SK-N-SH (cell line): ENCODE measurements at regions not wholly inside any gene's neighbourhood (a gene's known extent, or its start where the extent isn't known, plus 50 kb on each side); places are given as distances from the start of the nearest gene placed in this dataset.

Experiments
- CTCF ChIA-PET: fragments of 300-600, 350-600 bp; formaldehyde crosslinking; extraction: SDS; loops from one replicate; lab custom pipeline; 2021; lab: Yijun Ruan, JAX
- POLR2A ChIA-PET: fragments of 350-600 bp; sonication (Branson Sonifier 250); formaldehyde crosslinking; extraction: SDS; loops from one replicate; lab custom pipeline; 2020; ENCODE audit warnings: antibody characterized with exemption, inconsistent platforms; lab: Yijun Ruan, JAX
- DNase-seq: peaks from one replicate; pipeline ENCODE4 v3.0.0; 2012
- H2AFZ ChIP-seq: fragments of 200-600 bp; sonication (generic); 2 replicates; pipeline ENCODE4 v1.8.1; 2016; ENCODE audit warnings: antibody characterized with exemption, mild to moderate bottlenecking, low read depth
- H3F3A ChIP-seq: fragments of 200-600 bp; sonication (generic); replicated peaks from 2 replicates; pipeline ENCODE3; 2016; ENCODE audit warnings: antibody characterized with exemption, mild to moderate bottlenecking; ENCODE audit not compliant: insufficient read depth
- H3K27ac ChIP-seq, 2 experiments: fragments of 200-500 bp in 1 of 2; fragments of 200-600 bp in 1 of 2; sonication (Bioruptor generic) in 1 of 2; sonication (generic), shearing (Covaris generic) in 1 of 2; 2 replicates each; pipeline versions ENCODE4 v1.5.1 to v1.6.1; 2014 to 2016; ENCODE audit warnings: low read depth in 2 of 2, inconsistent platforms in 1 of 2, low read length in 1 of 2, mild to moderate bottlenecking in 1 of 2, mixed read lengths in 1 of 2
- H3K27me3 ChIP-seq: fragments of 200-600 bp; sonication (generic), shearing (Covaris generic); 2 replicates; pipeline ENCODE4 v1.6.1; 2016; ENCODE audit warnings: mixed run types; ENCODE audit not compliant: insufficient read depth
- H3K36me3 ChIP-seq, 2 experiments: fragments of 200-500 bp in 1 of 2; fragments of 200-600 bp in 1 of 2; sonication (Bioruptor generic) in 1 of 2; sonication (generic) in 1 of 2; replicated peaks in 1 of 2; 2 replicates each; pipeline versions ENCODE3 to v1.5.1; 2014 to 2016; ENCODE audit warnings: low read length in 1 of 2, mild to moderate bottlenecking in 1 of 2; ENCODE audit not compliant: insufficient read depth in 2 of 2, control insufficient read depth in 1 of 2
- H3K4me1 ChIP-seq, 2 experiments: fragments of 200-500 bp in 1 of 2; fragments of 200-600 bp in 1 of 2; sonication (Bioruptor generic) in 1 of 2; sonication (generic), shearing (Covaris generic) in 1 of 2; 2 replicates each; pipeline versions ENCODE4 v1.5.1 to v1.6.1; 2014 to 2016; ENCODE audit warnings: low read depth in 1 of 2, low read length in 1 of 2, mixed run types in 1 of 2; ENCODE audit not compliant: insufficient read depth in 2 of 2, control insufficient read depth in 1 of 2
- H3K4me2 ChIP-seq: fragments of 200-600 bp; sonication (generic), shearing (Covaris generic); 2 replicates; pipeline ENCODE4 v1.6.1; 2017; ENCODE audit warnings: mixed run types
- H3K4me3 ChIP-seq, 2 experiments: fragments of 200-500 bp in 1 of 2; fragments of 200-600 bp in 1 of 2; sonication (Bioruptor generic) in 1 of 2; sonication (generic), shearing (Covaris generic) in 1 of 2; 2 replicates each; pipeline versions ENCODE4 v1.5.1 to v1.8.1; 2014 to 2016; ENCODE audit warnings: low read depth in 2 of 2, inconsistent platforms in 1 of 2, low read length in 1 of 2, mild to moderate bottlenecking in 1 of 2, mixed read lengths in 1 of 2, moderate library complexity in 1 of 2
- H3K79me2 ChIP-seq: fragments of 200-600 bp; sonication (generic); 2 replicates; pipeline ENCODE4 v1.8.1; 2017; ENCODE audit warnings: mild to moderate bottlenecking; ENCODE audit not compliant: insufficient read depth
- H3K9ac ChIP-seq: fragments of 200-600 bp; sonication (generic); 2 replicates; pipeline ENCODE4 v1.6.1; 2017; ENCODE audit warnings: mixed run types
- H3K9me2 ChIP-seq: fragments of 200-600 bp; sonication (generic); 2 replicates; pipeline ENCODE4 v1.6.1; 2017; ENCODE audit warnings: mixed run types
- H3K9me3 ChIP-seq: fragments of 200-600 bp; sonication (generic); 2 replicates; pipeline ENCODE4 v1.6.1; 2017; ENCODE audit warnings: mixed run types, mild to moderate bottlenecking, moderate library complexity
- H4K20me1 ChIP-seq: fragments of 200-600 bp; sonication (generic); 2 replicates; pipeline ENCODE4 v1.6.1; 2017; ENCODE audit warnings: mild to moderate bottlenecking, mixed run types; ENCODE audit not compliant: insufficient read depth
- ELF1 ChIP-seq: IDR thresholded peaks from 2 replicates; pipeline ENCODE4 v1.4.0; 2012
- EP300 ChIP-seq, 2 experiments: IDR thresholded peaks; 2 replicates each; pipeline versions ENCODE4 v1.4.0 to v1.6.1; 2012; ENCODE audit warnings: borderline replicate concordance in 1 of 2, low read depth in 1 of 2, low read length in 1 of 2
- EZH2phosphoT487 ChIP-seq: fragments of 200-600 bp; sonication (generic); IDR thresholded peaks from 2 replicates; pipeline ENCODE4 v1.6.1; 2017; ENCODE audit warnings: low read depth, mixed run types, mild to moderate bottlenecking, antibody characterized with exemption, moderate library complexity, borderline replicate concordance
- GATA2 ChIP-seq: sonication (generic); formaldehyde crosslinking; IDR thresholded peaks from 2 replicates; pipeline ENCODE4 v1.5.0; 2020; ENCODE audit warnings: mild to moderate bottlenecking, missing genetic modification reagents
- MXI1 ChIP-seq: IDR thresholded peaks from 2 replicates; pipeline ENCODE4 v1.6.1; 2012; ENCODE audit warnings: mild to moderate bottlenecking, low read depth, low read length, improper control_type of control experiment
- RCOR1 ChIP-seq: fragments of 150-350 bp; IDR thresholded peaks from 2 replicates; pipeline ENCODE4 v1.6.1; 2017; ENCODE audit warnings: antibody characterized with exemption, low read length
- SIN3A ChIP-seq: IDR thresholded peaks from 2 replicates; pipeline ENCODE4 v1.6.1; 2012; ENCODE audit warnings: low read depth, mild to moderate bottlenecking, low read length, moderate library complexity, borderline replicate concordance
- TAF1 ChIP-seq: IDR thresholded peaks from 2 replicates; pipeline ENCODE4 v1.6.1; 2012; ENCODE audit warnings: low read depth, mild to moderate bottlenecking, low read length, moderate library complexity, borderline replicate concordance
- TCF12 ChIP-seq: IDR thresholded peaks from 2 replicates; pipeline ENCODE4 v1.4.0; 2012
- YY1 ChIP-seq: IDR thresholded peaks from 2 replicates; pipeline ENCODE4 v1.4.0; 2012; ENCODE audit warnings: low read depth, mild to moderate bottlenecking
- WGBS: methylation state at CpG from one replicate; pipeline ENCODE4 v1.1.6; 2017; ENCODE audit warnings: low lambda C conversion rate; 5-methylcytosine and 5-hydroxymethylcytosine counted together
- TF ChIP-seq, protein P1 (sequence below): IDR thresholded peaks from 2 replicates; pipeline ENCODE4 v1.4.0; 2012; ENCODE audit warnings: low read depth, borderline replicate concordance
- TF ChIP-seq, protein P2 (sequence below): IDR thresholded peaks from 2 replicates; pipeline ENCODE4 v1.4.0; 2012; ENCODE audit warnings: low read depth, borderline replicate concordance
- TF ChIP-seq, protein P3 (sequence below): fragments of 150-350 bp; IDR thresholded peaks from 2 replicates; pipeline ENCODE4 v1.6.1; 2017; ENCODE audit warnings: antibody characterized with exemption, low read length, low read depth, borderline replicate concordance
- TF ChIP-seq, protein P4 (sequence below): IDR thresholded peaks from 2 replicates; pipeline ENCODE4 v1.6.1; 2012; ENCODE audit warnings: mild to moderate bottlenecking, low read depth, low read length, moderate library complexity
- TF ChIP-seq, protein P5 (sequence below): fragments of 150-350 bp; IDR thresholded peaks from 2 replicates; pipeline ENCODE4 v1.6.1; 2016; ENCODE audit warnings: mild to moderate bottlenecking, low read depth, low read length

DNA sequence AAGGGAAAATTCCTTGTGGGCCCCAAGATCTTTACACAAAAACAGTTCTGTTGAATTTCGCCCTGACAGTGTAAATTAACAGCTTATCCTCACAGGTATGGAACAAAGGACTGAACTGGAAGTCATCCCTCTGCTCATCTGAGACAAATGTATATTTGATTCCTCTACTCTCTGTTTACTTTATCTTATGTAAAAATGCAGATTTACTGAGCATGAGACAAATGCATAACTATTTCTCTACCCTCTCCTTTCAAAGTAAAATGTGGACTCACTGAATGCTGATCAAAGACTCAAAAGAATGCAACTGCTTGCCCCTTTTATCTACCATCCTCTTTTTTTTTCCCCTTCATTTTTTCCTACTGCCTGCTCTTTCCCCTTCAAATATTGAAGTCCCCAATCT, 98.6 kb upstream of the CRBN start (continued):
- TF ChIP-seq TCF12 (no peak), TAF1 (no peak), EZH2phosphoT487 (no peak), SIN3A (no peak)
- TF ChIP-seq, protein P1, sequence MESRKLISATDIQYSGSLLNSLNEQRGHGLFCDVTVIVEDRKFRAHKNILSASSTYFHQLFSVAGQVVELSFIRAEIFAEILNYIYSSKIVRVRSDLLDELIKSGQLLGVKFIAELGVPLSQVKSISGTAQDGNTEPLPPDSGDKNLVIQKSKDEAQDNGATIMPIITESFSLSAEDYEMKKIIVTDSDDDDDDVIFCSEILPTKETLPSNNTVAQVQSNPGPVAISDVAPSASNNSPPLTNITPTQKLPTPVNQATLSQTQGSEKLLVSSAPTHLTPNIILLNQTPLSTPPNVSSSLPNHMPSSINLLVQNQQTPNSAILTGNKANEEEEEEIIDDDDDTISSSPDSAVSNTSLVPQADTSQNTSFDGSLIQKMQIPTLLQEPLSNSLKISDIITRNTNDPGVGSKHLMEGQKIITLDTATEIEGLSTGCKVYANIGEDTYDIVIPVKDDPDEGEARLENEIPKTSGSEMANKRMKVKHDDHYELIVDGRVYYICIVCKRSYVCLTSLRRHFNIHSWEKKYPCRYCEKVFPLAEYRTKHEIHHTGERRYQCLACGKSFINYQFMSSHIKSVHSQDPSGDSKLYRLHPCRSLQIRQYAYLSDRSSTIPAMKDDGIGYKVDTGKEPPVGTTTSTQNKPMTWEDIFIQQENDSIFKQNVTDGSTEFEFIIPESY: no peak
- TF ChIP-seq, all 33 proteins: peak for 0

DNA sequence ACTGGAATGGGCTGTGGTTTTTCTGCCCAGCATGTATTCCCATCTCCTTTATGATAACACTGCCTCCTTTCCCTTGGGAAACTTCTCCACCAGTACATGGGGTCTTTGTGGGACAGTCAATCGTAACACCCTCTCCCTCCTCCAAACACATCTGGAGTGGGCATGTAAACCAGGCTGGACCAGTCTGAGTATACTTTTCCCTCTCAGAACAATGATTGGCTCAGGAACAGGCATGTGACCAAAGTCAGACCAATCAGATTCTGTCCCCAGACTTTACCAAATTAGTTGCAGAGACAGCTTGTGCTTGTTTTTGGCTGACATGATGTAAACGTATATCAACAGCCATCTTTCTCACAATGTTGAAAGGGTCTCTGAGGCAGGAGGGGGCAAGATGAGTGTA, 97.1 kb upstream of the CRBN start:
- no peaks in the 10 kb centered on the region for H3F3A ChIP-seq
- H3K36me3 ChIP-seq: no peaks in the 10 kb centered on the region
- no peaks in the 10 kb centered on the region for H3K9me2 ChIP-seq
- H3K27ac ChIP-seq: no peak overlapping the region
- H4K20me1 ChIP-seq: no peaks in the 10 kb centered on the region
- no peaks in the 10 kb centered on the region for H3K9me3 ChIP-seq
- ChIA-PET CTCF (interaction anchor here (0.6 kb wide), 1 partner anchor 1348 kb away, joined by 3 read pairs; no protein-coding TSS in a partner anchor), POLR2A (no interaction called here)
- TF ChIP-seq, protein P2, sequence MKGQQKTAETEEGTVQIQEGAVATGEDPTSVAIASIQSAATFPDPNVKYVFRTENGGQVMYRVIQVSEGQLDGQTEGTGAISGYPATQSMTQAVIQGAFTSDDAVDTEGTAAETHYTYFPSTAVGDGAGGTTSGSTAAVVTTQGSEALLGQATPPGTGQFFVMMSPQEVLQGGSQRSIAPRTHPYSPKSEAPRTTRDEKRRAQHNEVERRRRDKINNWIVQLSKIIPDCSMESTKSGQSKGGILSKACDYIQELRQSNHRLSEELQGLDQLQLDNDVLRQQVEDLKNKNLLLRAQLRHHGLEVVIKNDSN: no peak
- TF ChIP-seq, protein P3, sequence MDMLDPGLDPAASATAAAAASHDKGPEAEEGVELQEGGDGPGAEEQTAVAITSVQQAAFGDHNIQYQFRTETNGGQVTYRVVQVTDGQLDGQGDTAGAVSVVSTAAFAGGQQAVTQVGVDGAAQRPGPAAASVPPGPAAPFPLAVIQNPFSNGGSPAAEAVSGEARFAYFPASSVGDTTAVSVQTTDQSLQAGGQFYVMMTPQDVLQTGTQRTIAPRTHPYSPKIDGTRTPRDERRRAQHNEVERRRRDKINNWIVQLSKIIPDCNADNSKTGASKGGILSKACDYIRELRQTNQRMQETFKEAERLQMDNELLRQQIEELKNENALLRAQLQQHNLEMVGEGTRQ: no peak
- TF ChIP-seq, protein P4, sequence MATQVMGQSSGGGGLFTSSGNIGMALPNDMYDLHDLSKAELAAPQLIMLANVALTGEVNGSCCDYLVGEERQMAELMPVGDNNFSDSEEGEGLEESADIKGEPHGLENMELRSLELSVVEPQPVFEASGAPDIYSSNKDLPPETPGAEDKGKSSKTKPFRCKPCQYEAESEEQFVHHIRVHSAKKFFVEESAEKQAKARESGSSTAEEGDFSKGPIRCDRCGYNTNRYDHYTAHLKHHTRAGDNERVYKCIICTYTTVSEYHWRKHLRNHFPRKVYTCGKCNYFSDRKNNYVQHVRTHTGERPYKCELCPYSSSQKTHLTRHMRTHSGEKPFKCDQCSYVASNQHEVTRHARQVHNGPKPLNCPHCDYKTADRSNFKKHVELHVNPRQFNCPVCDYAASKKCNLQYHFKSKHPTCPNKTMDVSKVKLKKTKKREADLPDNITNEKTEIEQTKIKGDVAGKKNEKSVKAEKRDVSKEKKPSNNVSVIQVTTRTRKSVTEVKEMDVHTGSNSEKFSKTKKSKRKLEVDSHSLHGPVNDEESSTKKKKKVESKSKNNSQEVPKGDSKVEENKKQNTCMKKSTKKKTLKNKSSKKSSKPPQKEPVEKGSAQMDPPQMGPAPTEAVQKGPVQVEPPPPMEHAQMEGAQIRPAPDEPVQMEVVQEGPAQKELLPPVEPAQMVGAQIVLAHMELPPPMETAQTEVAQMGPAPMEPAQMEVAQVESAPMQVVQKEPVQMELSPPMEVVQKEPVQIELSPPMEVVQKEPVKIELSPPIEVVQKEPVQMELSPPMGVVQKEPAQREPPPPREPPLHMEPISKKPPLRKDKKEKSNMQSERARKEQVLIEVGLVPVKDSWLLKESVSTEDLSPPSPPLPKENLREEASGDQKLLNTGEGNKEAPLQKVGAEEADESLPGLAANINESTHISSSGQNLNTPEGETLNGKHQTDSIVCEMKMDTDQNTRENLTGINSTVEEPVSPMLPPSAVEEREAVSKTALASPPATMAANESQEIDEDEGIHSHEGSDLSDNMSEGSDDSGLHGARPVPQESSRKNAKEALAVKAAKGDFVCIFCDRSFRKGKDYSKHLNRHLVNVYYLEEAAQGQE: no peak
- no peak for TF ChIP-seq MXI1
- no peak for TF ChIP-seq GATA2 (CRISPR knock-in tag)
- TF ChIP-seq RCOR1: no peak
- TF ChIP-seq SIN3A: no peak
- no peak for TF ChIP-seq YY1
- TF ChIP-seq ELF1: no peak
- no peak for TF ChIP-seq EP300 (IDR thresholded peaks at IDR 0.05; ENCODE audit: borderline replicate concordance in 1 of 2, low read depth in 1 of 2, low read length in 1 of 2)
- TF ChIP-seq, protein P5, sequence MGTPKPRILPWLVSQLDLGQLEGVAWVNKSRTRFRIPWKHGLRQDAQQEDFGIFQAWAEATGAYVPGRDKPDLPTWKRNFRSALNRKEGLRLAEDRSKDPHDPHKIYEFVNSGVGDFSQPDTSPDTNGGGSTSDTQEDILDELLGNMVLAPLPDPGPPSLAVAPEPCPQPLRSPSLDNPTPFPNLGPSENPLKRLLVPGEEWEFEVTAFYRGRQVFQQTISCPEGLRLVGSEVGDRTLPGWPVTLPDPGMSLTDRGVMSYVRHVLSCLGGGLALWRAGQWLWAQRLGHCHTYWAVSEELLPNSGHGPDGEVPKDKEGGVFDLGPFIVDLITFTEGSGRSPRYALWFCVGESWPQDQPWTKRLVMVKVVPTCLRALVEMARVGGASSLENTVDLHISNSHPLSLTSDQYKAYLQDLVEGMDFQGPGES: no peak
- H3K4me1 ChIP-seq: no peaks in the 10 kb centered on the region
- H3K4me2 ChIP-seq: no peak overlapping the region
- H3K9ac ChIP-seq: no peak overlapping the region
- no peaks in the 10 kb centered on the region for H3K79me2 ChIP-seq
- no peaks in the 10 kb centered on the region for H3K27me3 ChIP-seq
- H3K4me3 ChIP-seq: no peak overlapping the region
- 0% methylated on average over 2 of the region's 2 CpGs for WGBS
- no peak for DNase-seq
- H2AFZ ChIP-seq: no peak overlapping the region
